OCI-LY3 (cell line): ENCODE measurements at regions not wholly inside any gene's neighbourhood (a gene's known extent, or its start where the extent isn't known, plus 50 kb on each side); places are given as distances from the start of the nearest gene placed in this dataset.

ENCODE experiments used
- H2AFZ ChIP-seq: fragments of 200-600, 300-600 bp; shearing (Covaris generic); 2 replicates; pipeline ENCODE4 v1.6.0; 2014; ENCODE audit warnings: antibody characterized with exemption, low read depth, low read length
- H3K27ac ChIP-seq: fragments of 200-600, 300-600 bp; sonication (generic); 2 replicates; pipeline ENCODE4 v1.5.1; 2014; ENCODE audit warnings: mild to moderate bottlenecking, low read length, moderate library complexity, mixed read lengths
- H3K27me3 ChIP-seq: fragments of 200-600, 300-600 bp; sonication (generic); 2 replicates; pipeline ENCODE4 v1.6.1; 2014; ENCODE audit warnings: low read depth, low read length, mixed read lengths
- H3K36me3 ChIP-seq: fragments of 200-600, 300-600 bp; sonication (generic); replicated peaks from 2 replicates; pipeline ENCODE3; 2014; ENCODE audit warnings: low read depth, low read length, mixed read lengths
- H3K4me1 ChIP-seq: fragments of 300-600, 200-600 bp; sonication (generic); 2 replicates; pipeline ENCODE4 v1.6.1; 2014; ENCODE audit warnings: low read length, mixed read lengths
- H3K4me2 ChIP-seq: fragments of 200-600, 300-600 bp; sonication (generic); 2 replicates; pipeline ENCODE4 v1.6.1; 2014; ENCODE audit warnings: low read length, mixed read lengths
- H3K4me3 ChIP-seq: fragments of 300-600, 200-600 bp; sonication (generic); 2 replicates; pipeline ENCODE4 v1.5.1; 2014; ENCODE audit warnings: antibody characterized with exemption, mild to moderate bottlenecking, low read length, moderate library complexity
- H3K79me2 ChIP-seq: fragments of 300-600, 200-600 bp; shearing (Covaris generic); 2 replicates; pipeline ENCODE4 v1.6.1; 2014; ENCODE audit warnings: mild to moderate bottlenecking, low read length, mixed read lengths
- H3K9ac ChIP-seq: fragments of 300-600, 200-600 bp; shearing (Covaris generic); 2 replicates; pipeline ENCODE4 v1.6.0; 2014; ENCODE audit warnings: mild to moderate bottlenecking, low read length, moderate library complexity
- H3K9me3 ChIP-seq: fragments of 200-600, 300-600 bp; shearing (Covaris generic); 2 replicates; pipeline ENCODE4 v1.6.1; 2014; ENCODE audit warnings: low read length, mixed read lengths; ENCODE audit not compliant: insufficient read depth
- H4K20me1 ChIP-seq: fragments of 200-600, 300-600 bp; sonication (generic); 2 replicates; pipeline ENCODE4 v1.6.1; 2016; ENCODE audit warnings: low read length, mixed read lengths; ENCODE audit not compliant: insufficient read depth
- EZH2phosphoT487 ChIP-seq: fragments of 200-600 bp; shearing (Covaris generic); IDR thresholded peaks from 2 replicates; pipeline ENCODE4 v1.6.1; 2018; ENCODE audit warnings: antibody characterized with exemption, mixed run types, low read depth
- TF ChIP-seq, protein P1 (sequence below): fragments of 200-600, 300-600 bp; sonication (generic); IDR thresholded peaks from 2 replicates; pipeline ENCODE4 v1.5.1; 2014; ENCODE audit warnings: antibody characterized with exemption, low read length, low read depth

DNA sequence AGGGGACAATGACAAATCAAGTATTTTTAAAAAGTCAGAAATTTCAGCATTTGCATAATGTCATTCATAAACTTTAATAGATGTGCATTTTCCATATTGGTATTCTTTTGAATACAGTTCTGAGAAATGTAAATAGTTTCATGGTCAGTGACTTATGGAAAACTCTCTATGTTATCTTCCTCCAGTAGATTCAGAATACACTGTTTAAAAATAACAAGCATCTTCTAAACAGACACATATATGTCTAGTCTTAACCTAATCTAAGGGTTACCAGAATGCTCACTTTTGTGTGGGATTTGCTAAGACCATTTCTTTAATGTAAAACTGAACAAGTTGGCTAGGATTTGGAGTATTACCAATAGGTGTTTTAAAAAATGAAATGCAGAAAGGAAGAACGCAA, 119.8 kb upstream of the SGCG start:
- no peak overlapping the region for H3K27ac ChIP-seq
- no peaks in the 10 kb centered on the region for H3K27me3 ChIP-seq
- no peaks in the 10 kb centered on the region for H3K79me2 ChIP-seq
- no peak overlapping the region for H3K4me2 ChIP-seq
- H4K20me1 ChIP-seq: no peaks in the 10 kb centered on the region
- no peak overlapping the region for H3K4me3 ChIP-seq
- H3K9me3 ChIP-seq: no peaks in the 10 kb centered on the region
- no peaks in the 10 kb centered on the region for H3K36me3 ChIP-seq
- H3K4me1 ChIP-seq: no peaks in the 10 kb centered on the region
- TF ChIP-seq EZH2phosphoT487: no peak
- TF ChIP-seq, protein P1, sequence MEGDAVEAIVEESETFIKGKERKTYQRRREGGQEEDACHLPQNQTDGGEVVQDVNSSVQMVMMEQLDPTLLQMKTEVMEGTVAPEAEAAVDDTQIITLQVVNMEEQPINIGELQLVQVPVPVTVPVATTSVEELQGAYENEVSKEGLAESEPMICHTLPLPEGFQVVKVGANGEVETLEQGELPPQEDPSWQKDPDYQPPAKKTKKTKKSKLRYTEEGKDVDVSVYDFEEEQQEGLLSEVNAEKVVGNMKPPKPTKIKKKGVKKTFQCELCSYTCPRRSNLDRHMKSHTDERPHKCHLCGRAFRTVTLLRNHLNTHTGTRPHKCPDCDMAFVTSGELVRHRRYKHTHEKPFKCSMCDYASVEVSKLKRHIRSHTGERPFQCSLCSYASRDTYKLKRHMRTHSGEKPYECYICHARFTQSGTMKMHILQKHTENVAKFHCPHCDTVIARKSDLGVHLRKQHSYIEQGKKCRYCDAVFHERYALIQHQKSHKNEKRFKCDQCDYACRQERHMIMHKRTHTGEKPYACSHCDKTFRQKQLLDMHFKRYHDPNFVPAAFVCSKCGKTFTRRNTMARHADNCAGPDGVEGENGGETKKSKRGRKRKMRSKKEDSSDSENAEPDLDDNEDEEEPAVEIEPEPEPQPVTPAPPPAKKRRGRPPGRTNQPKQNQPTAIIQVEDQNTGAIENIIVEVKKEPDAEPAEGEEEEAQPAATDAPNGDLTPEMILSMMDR: no peak
- no peak overlapping the region for H3K9ac ChIP-seq
- no peak overlapping the region for H2AFZ ChIP-seq

DNA sequence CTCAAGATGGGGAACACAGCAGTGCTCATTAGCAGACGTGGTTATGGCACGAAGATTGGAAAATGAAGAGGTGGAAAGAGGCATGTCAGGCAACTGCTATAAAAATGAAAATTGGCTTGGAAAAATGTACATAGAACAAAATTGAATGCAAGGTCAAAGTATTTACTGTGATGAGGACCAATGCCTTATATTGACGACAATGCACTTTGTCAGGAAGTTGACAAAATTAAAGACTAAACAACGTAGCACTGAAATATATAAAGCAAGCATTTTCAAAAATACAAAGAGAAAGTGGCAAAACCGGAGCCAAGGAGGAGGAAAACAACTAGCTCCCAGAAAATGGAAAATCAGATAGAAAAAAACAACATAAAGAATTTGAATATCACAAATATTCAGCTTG, 113.7 kb upstream of the SGCG start:
- Histone ChIP-seq H3K27me3 (no peaks in the 10 kb centered on the region), H3K4me3 (no peak overlapping the region), H2AFZ (no peak overlapping the region), H3K4me1 (no peaks in the 10 kb centered on the region), H3K79me2 (no peaks in the 10 kb centered on the region), H3K9ac (no peak overlapping the region), H4K20me1 (no peaks in the 10 kb centered on the region), H3K4me2 (no peak overlapping the region), H3K27ac (no peak overlapping the region), H3K9me3 (no peaks in the 10 kb centered on the region), H3K36me3 (no peaks in the 10 kb centered on the region)
- no peak for TF ChIP-seq EZH2phosphoT487
- TF ChIP-seq, protein P1: no peak

DNA sequence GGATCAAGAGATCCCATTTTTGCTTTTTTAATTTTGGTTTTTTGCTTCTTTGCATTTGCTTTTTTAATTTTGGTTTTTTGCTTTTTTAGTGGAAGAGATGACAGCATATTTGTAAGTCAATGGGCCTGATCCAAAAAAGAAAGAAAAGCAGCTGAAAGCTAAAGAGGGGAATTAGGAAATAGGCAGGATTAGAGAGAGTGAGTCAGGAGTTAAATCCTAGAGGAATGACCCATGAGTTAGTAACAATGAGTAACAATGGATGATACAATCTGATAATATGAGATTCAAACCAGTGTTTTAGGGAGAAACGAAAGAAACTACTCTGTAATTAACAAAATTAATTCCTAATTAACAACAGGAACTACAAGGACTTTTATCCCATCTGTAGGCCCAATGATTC, 111.2 kb upstream of the SGCG start:
- no peak overlapping the region for H3K4me3 ChIP-seq
- H3K36me3 ChIP-seq: no peaks in the 10 kb centered on the region
- H3K79me2 ChIP-seq: no peaks in the 10 kb centered on the region
- no peaks in the 10 kb centered on the region for H3K9me3 ChIP-seq
- TF ChIP-seq EZH2phosphoT487: no peak
- TF ChIP-seq, protein P1: no peak
- no peak overlapping the region for H3K4me2 ChIP-seq
- H4K20me1 ChIP-seq: no peaks in the 10 kb centered on the region
- H2AFZ ChIP-seq: no peak overlapping the region
- H3K27ac ChIP-seq: no peak overlapping the region
- no peaks in the 10 kb centered on the region for H3K4me1 ChIP-seq
- no peak overlapping the region for H3K9ac ChIP-seq
- H3K27me3 ChIP-seq: 0 out of 2 replicates have a peak, but pooled peaks cover under 1% of the 10 kb centered on the region

DNA sequence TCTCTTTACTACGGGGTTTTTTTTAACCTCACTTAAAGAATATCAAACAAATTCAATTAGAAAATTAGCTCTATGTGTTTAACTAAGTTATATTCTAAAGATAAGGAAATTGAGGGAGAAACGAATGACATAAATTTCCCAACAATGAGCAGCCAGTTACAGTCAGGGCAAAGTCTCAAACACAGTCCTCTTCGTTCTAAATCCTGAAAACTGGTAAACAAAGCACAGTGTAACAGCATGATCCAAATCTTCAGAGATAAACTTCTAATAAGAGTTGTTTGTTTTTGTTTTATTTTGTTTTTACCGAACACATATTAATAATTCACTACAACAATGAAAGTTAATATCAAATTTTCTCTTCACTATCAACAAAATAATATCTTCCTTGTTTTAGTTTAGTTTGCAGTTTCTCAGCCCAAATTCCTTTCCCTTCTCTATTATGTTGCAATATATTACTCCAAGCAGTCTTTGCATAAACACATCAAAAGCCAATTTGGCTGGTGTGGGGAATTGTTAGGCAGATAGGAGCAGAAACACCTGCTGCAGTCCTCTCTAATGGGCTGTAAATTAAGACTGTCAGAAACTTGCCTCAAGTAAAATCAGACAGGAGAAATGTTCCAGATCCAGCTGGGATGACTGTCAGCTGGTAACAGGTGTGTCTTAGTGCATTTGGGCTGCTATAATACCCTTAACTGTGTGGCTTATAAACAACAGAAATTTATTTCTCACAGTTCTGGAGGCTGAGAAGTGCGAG, 106.5 kb upstream of the SGCG start:
- Histone ChIP-seq H3K27me3 (0 out of 2 replicates have a peak, but pooled peaks cover 5% of the 10 kb centered on the region), H3K79me2 (no peaks in the 10 kb centered on the region), H3K9me3 (no peaks in the 10 kb centered on the region), H3K4me3 (0 out of 2 replicates have a peak overlapping the region, but pooled peaks have one; percentile 5), H3K4me2 (peak overlapping the region; percentile 14; the same call in 1 of the 2 replicates), H4K20me1 (no peaks in the 10 kb centered on the region), H3K27ac (no peak overlapping the region), H3K4me1 (no peaks in the 10 kb centered on the region), H2AFZ (no peak overlapping the region), H3K9ac (no peak overlapping the region), H3K36me3 (no peaks in the 10 kb centered on the region)
- TF ChIP-seq, protein P1: no peak
- TF ChIP-seq EZH2phosphoT487: no peak
